ENCODE measurements at regions not wholly inside any gene's neighbourhood (a gene's known extent, or its start where the extent isn't known, plus 50 kb on each side); places are given as distances from the start of the nearest gene placed in this dataset.
A peak's percentile ranks its signal among the peaks of the same experiment; 100 is the strongest.
"Not testable (repeated sequence)": the region's sequence is repeated elsewhere in the genome, so short reads cannot be mapped to it uniquely, and the experiment has no call there.

- no peak for DNase-seq
Observed at GRCh38 chr9:74373348-74373747, 123.8 kb upstream of the RORB start.

- DNase-seq = peak; percentile 51
Observed at GRCh38 chr9:74379718-74380117, 117.4 kb upstream of the RORB start.

GRCh38 chr9:74391816-74392215 is 105.3 kb upstream of the RORB start:
- DNase-seq = no peak

GRCh38 chr9:74403581-74403980 is 93.6 kb upstream of the RORB start:
- DNase-seq = no peak

DNA sequence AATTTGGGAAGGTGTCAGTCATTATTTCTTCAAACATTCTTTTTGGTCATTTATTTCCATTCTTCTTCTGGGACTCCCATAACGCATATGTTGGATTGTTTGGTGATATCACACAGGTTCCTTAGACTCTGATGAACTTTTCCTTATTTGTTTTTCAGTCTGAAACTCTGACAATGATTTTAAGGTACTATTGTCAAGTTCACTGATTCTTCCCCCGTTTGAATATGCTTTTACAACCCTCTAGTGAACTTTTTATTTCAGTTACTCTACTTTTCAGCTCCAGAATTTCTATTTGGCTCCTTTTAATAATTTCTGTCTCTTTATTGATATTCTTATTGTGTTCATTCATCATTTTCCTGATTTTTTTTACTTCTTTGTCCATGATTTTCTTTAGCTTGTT is 92.5 kb upstream of the RORB start:
- DNase-seq = no peak

GRCh38 chr9:74407166-74407565 is 90.0 kb upstream of the RORB start:
- no peak for DNase-seq

- no peak for DNase-seq
Observed at GRCh38 chr9:74412236-74412979, 84.7 kb upstream of the RORB start.

DNA sequence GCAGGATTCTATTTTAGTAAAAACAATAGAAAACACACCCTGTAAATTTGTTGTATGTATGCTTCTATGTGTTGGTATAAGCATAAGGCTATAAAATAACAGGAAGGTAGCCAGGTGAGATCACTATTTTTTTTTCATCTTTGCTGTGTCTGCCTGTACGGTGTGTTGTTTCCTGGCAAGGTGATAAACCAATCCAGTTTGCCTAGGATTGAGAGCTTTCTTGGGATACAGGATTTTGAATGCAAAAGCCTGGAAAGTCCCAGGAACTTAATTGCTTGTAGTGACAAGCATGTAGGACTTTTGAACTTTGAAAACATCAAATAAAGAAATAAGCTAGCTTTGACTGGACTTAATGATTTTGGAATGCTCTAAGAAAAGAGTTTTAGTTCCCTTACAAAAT is 83.3 kb upstream of the RORB start:
- DNase-seq = no peak

GRCh38 chr9:74414325-74414724 is 82.8 kb upstream of the RORB start:
- no peak for DNase-seq

DNA sequence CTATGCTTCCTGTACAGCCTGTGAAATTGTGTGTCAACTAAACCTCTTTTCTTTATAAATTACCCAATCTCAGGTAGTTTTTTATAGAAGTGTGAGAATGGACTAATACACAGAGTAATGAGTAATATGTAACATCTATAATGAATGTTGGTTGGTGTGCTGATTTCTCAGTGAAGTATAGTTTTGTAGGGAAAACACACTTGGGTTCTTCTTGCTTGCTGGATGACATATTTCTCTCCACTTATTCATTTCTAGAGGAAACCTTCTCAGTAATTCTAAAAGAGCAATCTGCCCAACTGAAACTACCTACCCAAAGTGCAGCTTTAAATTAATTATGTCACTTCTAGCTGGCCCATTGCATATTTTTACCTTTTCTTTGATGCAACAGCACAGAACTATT is 81.1 kb upstream of the RORB start:
- no peak for DNase-seq

DNA sequence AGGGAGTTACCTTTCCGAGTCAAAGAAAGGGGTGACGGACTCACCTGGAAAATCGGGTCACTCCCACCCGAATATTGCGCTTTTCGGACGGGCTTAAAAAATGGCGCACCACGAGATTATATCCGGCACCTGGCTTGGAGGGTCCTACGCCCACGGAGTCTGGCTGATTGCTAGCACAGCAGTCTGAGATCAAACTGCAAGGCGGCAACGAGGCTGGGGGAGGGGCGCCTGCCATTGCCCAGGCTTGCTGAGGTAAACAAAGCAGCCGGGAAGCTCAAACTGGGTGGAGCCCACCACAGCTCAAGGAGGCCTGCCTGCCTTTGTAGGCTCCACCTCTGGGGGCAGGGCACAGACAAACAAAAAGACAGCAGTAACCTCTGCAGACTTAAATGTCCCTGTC is 72.6 kb upstream of the RORB start:
- DNase-seq = not testable (repeated sequence)

- DNase-seq = no peak
Observed at GRCh38 chr9:74431467-74431866, 65.7 kb upstream of the RORB start.

DNA sequence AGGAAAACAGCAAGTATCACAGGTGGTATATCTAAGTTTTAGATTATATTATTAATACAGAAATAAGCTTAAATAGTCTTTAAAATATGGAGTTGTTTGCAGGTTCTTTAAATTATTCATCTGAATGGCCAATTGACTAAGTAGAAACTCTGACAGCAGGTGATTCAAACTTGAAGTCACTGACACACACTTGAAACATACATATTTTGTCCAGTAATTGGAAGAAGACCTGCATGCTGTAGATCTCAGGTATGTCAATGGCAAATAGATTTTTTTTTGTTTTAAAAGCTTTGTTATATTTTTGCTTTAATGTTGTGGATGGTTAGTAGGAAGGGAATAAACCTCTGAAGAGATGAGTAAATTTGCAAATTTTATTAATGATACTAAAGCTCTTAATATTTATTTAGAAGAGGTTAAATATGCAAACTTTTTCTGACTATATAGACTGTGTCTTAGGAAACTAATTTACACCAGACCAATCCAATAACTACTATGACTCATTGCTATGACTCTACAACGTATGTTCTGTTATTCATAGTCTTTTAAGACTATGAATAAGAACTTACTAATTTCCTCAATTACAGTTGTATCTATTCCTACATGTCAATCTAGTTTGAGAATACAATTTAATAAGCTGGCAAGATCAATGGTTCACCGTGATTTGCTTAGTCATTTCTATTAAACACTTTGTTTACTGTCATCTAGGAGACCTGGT is 53.9 kb upstream of the RORB start:
- DNase-seq = no peak

GRCh38 chr9:74444369-74444768 is 52.8 kb upstream of the RORB start:
- DNase-seq = no peak

All from NCI-H69 (cell line).